LNCAP (cell line): ENCODE measurements at regions not wholly inside any gene's neighbourhood (a gene's known extent, or its start where the extent isn't known, plus 50 kb on each side); places are given as distances from the start of the nearest gene placed in this dataset.

Source experiments
- CTCF ChIP-seq: fragments of 450-650 bp; IDR thresholded peaks from 2 replicates; pipeline ENCODE4 v1.5.1; 2017; ENCODE audit warnings: mild to moderate bottlenecking

GRCh38 chr11:92892802-92893684 is 76.4 kb upstream of the MTNR1B start:
- TF ChIP-seq CTCF: no peak

GRCh38 chr11:92894197-92894596 is 75.3 kb upstream of the MTNR1B start:
- no peak for TF ChIP-seq CTCF

- no peak for TF ChIP-seq CTCF
These were observed 72.0 kb upstream of the MTNR1B start for GRCh38 chr11:92897487-92897886.

GRCh38 chr11:92902417-92902816 is 67.0 kb upstream of the MTNR1B start:
- TF ChIP-seq CTCF: no peak

- TF ChIP-seq CTCF: no peak
These were observed 61.8 kb upstream of the MTNR1B start for GRCh38 chr11:92907671-92908070.

- no peak for TF ChIP-seq CTCF
These were observed 60.2 kb upstream of the MTNR1B start for GRCh38 chr11:92909214-92909613.

- no peak for TF ChIP-seq CTCF
These were observed 58.0 kb upstream of the MTNR1B start for GRCh38 chr11:92911478-92911877.
